ENCODE measurements at regions not wholly inside any gene's neighbourhood (a gene's known extent, or its start where the extent isn't known, plus 50 kb on each side); places are given as distances from the start of the nearest gene placed in this dataset.

GRCh38 chr15:29570948-29571791, 251.1 kb downstream of the TJP1 start:
- TF ChIP-seq CTCF (IDR thresholded peaks at IDR 0.05; ENCODE audit: extremely low read depth, insufficient read depth, missing control alignments): no peak
- in situ Hi-C loops (cut with MboI; ENCODE audit: low pct_unique_long_range_greater_than_20kb, low sequenced_read_pairs, unreplicated experiment): no loop called here
- DNase-seq (ENCODE audit: low spot score): no peak

- DNase-seq (ENCODE audit: low spot score): no peak
- no peak for TF ChIP-seq CTCF (IDR thresholded peaks at IDR 0.05; ENCODE audit: extremely low read depth, insufficient read depth, missing control alignments)
- in situ Hi-C loops (cut with MboI; ENCODE audit: low pct_unique_long_range_greater_than_20kb, low sequenced_read_pairs, unreplicated experiment): no loop called here
Measured at GRCh38 chr15:29570121-29570947, 251.9 kb downstream of the TJP1 start.

- in situ Hi-C loops (cut with MboI; ENCODE audit: low pct_unique_long_range_greater_than_20kb, low sequenced_read_pairs, unreplicated experiment): no loop called here
- TF ChIP-seq CTCF (IDR thresholded peaks at IDR 0.05; ENCODE audit: extremely low read depth, insufficient read depth, missing control alignments): no peak
- no peak for DNase-seq (ENCODE audit: low spot score)
Measured at GRCh38 chr15:29569533-29570092, 252.7 kb downstream of the TJP1 start.

GRCh38 chr15:29568840-29569532, 253.3 kb downstream of the TJP1 start:
- no peak for TF ChIP-seq CTCF (IDR thresholded peaks at IDR 0.05; ENCODE audit: extremely low read depth, insufficient read depth, missing control alignments)
- in situ Hi-C loops (cut with MboI; ENCODE audit: low pct_unique_long_range_greater_than_20kb, low sequenced_read_pairs, unreplicated experiment): no loop called here
- DNase-seq (ENCODE audit: low spot score): no peak

GRCh38 chr15:29567336-29567735, 254.9 kb downstream of the TJP1 start:
- TF ChIP-seq CTCF (IDR thresholded peaks at IDR 0.05; ENCODE audit: extremely low read depth, insufficient read depth, missing control alignments): no peak
- DNase-seq (ENCODE audit: low spot score): no peak
- in situ Hi-C loops (cut with MboI; ENCODE audit: low pct_unique_long_range_greater_than_20kb, low sequenced_read_pairs, unreplicated experiment): no loop called here

- DNase-seq (ENCODE audit: low spot score): no peak
- no peak for TF ChIP-seq CTCF (IDR thresholded peaks at IDR 0.05; ENCODE audit: extremely low read depth, insufficient read depth, missing control alignments)
- in situ Hi-C loops (cut with MboI; ENCODE audit: low pct_unique_long_range_greater_than_20kb, low sequenced_read_pairs, unreplicated experiment): no loop called here
Measured at GRCh38 chr15:29566914-29567313, 255.4 kb downstream of the TJP1 start.

Measured in GM13977 (cell line).